ENCODE measurements at regions not wholly inside any gene's neighbourhood (a gene's known extent, or its start where the extent isn't known, plus 50 kb on each side); places are given as distances from the start of the nearest gene placed in this dataset.
"Not testable (repeated sequence)": the region's sequence is repeated elsewhere in the genome, so short reads cannot be mapped to it uniquely, and the experiment has no call there.

DNA sequence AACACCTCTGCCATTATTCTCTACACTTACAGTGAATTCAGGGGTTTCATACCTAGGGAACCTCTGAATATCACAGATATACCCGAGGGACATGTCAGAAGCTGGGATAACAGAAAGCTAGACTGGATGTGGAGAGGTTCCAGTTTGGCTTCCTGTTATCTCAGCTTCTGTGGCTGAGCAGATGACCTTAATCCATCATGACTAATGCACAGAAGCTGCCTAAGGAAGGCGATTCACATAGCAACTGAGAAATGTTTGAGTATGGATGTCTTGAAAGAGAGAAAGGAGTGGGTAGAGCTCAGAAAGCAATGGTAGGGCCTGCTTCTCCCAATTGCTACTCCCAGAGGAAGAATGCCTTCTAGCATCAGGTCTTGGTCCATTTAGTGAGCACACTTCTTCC lies 187.6 kb downstream of the RMST start:
- POLR2A ChIA-PET: no interaction called here

DNA sequence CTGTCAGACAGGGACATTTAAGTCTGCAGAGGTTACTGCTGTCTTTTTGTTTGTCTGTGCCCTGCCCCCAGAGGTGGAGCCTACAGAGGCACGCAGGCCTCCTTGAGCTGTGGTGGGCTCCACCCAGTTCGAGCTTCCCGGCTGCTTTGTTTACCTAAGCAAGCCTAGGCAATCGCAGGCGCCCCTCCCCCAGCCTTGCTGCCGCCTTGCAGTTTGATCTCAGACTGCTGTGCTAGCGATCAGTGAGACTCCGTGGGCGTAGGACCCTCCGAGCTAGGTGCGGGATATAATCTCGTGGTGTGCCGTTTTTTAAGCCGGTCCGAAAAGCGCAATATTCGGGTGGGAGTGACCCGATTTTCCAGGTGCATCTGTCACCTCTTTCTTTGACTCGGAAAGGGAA lies 193.9 kb downstream of the RMST start:
- DNase-seq; ATAC-seq; H3K9me3 Mint-ChIP-seq (ENCODE audit: insufficient read depth); H3K27ac Mint-ChIP-seq; H3K36me3 Mint-ChIP-seq (ENCODE audit: low read depth); H3K4me1 Mint-ChIP-seq (ENCODE audit: low read depth); CTCF ChIA-PET; H3K27me3 Mint-ChIP-seq (ENCODE audit: low read depth); H3K4me3 Mint-ChIP-seq; POLR2A ChIA-PET: not testable (repeated sequence)

More for the DNA sequence above, 187.6 kb downstream of the RMST start:
- Mint-ChIP-seq H3K27me3 (ENCODE audit: low read depth) (no peaks in the 10 kb centered on the region), H3K4me1 (ENCODE audit: low read depth) (no peaks in the 10 kb centered on the region), H3K4me3 (no peak overlapping the region), H3K9me3 (ENCODE audit: insufficient read depth) (no peaks in the 10 kb centered on the region), H3K27ac (no peak overlapping the region), H3K36me3 (ENCODE audit: low read depth) (no peaks in the 10 kb centered on the region)
- ATAC-seq (no peak), DNase-seq (no peak)
- CTCF ChIA-PET: no interaction called here

- Mint-ChIP-seq H3K27ac (no peak overlapping the region), H3K4me1 (ENCODE audit: low read depth) (no peaks in the 10 kb centered on the region)
- POLR2A ChIA-PET: no interaction called here
Observed at GRCh38 chr12:97659117-97659880, 196.7 kb downstream of the RMST start.

DNA sequence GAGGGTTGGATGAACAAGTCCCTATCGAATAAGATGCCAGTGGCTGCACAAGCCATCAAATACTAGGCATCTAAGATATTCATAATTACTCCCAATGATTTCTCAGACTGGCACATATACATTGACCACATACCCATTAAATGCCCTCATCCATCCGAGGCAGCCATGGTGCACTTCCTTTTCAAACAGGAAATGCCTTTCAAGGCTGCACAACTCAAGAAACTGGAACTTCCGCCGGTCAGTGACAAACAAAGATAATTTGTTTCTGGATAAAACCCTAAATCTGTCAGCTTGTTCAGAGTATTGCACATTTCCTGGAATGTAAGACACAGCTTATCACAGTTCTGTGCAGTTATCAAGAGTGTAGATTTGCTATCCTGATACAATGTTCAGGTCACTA lies 203.7 kb downstream of the RMST start:
- H3K4me1 Mint-ChIP-seq (ENCODE audit: low read depth): no peaks in the 10 kb centered on the region
- ATAC-seq (no peak), DNase-seq (no peak)
- H3K4me3 Mint-ChIP-seq: no peak overlapping the region
- no peak overlapping the region for H3K27ac Mint-ChIP-seq
- ChIA-PET CTCF (no interaction called here), POLR2A (no interaction called here)
- no peaks in the 10 kb centered on the region for H3K36me3 Mint-ChIP-seq (ENCODE audit: low read depth)
- H3K27me3 Mint-ChIP-seq (ENCODE audit: low read depth): no peaks in the 10 kb centered on the region
- no peaks in the 10 kb centered on the region for H3K9me3 Mint-ChIP-seq (ENCODE audit: insufficient read depth)

More at GRCh38 chr12:97659117-97659880, 196.7 kb downstream of the RMST start:
- Mint-ChIP-seq H3K4me3 (no peak overlapping the region), H3K9me3 (ENCODE audit: insufficient read depth) (peaks cover 3% of the 10 kb centered on the region), H3K36me3 (ENCODE audit: low read depth) (no peaks in the 10 kb centered on the region), H3K27me3 (ENCODE audit: low read depth) (no peaks in the 10 kb centered on the region)
- ATAC-seq (no peak), DNase-seq (no peak)
- CTCF ChIA-PET: no interaction called here

DNA sequence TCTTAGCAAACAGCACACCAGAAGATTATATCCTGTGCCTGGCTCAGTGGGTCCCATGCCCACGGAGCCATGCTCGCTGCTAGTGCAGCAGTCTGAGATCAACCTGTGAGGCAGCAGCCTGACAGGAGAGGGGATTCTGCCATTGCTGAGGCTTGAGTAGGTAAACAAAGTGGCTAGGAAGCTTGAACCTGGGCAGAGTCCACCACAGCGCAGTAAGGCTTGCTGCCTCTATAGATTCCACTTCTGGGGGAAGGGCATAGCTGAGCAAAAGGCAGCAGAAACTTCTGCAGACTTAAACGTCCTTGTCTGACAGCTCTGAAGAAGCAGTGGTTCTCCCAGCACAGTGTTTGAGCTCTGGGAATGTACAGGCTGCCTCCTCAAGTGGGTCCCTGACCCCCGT lies 210.3 kb downstream of the RMST start:
- Mint-ChIP-seq H3K27me3 (ENCODE audit: low read depth) (no peaks in the 10 kb centered on the region), H3K36me3 (ENCODE audit: low read depth) (no peaks in the 10 kb centered on the region)
- POLR2A ChIA-PET: no interaction called here

DNA sequence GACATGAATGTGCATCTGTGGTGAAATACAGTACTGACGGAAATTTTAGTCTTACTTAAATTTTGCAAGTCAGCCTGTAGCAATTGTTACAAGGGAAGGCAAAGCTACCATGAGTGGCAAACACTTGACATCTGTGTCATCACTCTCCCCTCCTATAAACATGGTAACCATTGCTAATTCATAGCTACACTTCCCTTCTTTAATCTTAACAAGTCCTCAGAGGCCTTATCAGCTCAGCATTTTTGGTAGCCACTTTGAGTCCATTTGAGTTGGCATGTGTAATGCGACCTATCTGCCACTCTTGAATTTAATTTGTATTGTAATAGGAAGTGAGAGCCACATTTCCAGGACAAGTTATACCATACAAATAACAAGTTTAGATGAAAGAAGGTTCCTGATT lies 218.1 kb downstream of the RMST start:
- DNase-seq: no peak
- no peak overlapping the region for H3K4me3 Mint-ChIP-seq
- H3K4me1 Mint-ChIP-seq (ENCODE audit: low read depth): no peaks in the 10 kb centered on the region
- H3K36me3 Mint-ChIP-seq (ENCODE audit: low read depth): no peaks in the 10 kb centered on the region
- POLR2A ChIA-PET: no interaction called here
- no peak overlapping the region for H3K27ac Mint-ChIP-seq
- H3K9me3 Mint-ChIP-seq (ENCODE audit: insufficient read depth): no peaks in the 10 kb centered on the region
- no peak for ATAC-seq
- CTCF ChIA-PET: no interaction called here
- no peaks in the 10 kb centered on the region for H3K27me3 Mint-ChIP-seq (ENCODE audit: low read depth)

More for the DNA sequence above, 210.3 kb downstream of the RMST start:
- no peak overlapping the region for H3K4me3 Mint-ChIP-seq
- CTCF ChIA-PET: no interaction called here
- no peaks in the 10 kb centered on the region for H3K4me1 Mint-ChIP-seq (ENCODE audit: low read depth)
- DNase-seq: no peak
- H3K9me3 Mint-ChIP-seq (ENCODE audit: insufficient read depth): no peaks in the 10 kb centered on the region
- ATAC-seq: no peak
- no peak overlapping the region for H3K27ac Mint-ChIP-seq

- POLR2A ChIA-PET: no interaction called here
- no peak for ATAC-seq
- no peaks in the 10 kb centered on the region for H3K27me3 Mint-ChIP-seq (ENCODE audit: low read depth)
Observed at GRCh38 chr12:97681612-97682504, 219.3 kb downstream of the RMST start.

DNA sequence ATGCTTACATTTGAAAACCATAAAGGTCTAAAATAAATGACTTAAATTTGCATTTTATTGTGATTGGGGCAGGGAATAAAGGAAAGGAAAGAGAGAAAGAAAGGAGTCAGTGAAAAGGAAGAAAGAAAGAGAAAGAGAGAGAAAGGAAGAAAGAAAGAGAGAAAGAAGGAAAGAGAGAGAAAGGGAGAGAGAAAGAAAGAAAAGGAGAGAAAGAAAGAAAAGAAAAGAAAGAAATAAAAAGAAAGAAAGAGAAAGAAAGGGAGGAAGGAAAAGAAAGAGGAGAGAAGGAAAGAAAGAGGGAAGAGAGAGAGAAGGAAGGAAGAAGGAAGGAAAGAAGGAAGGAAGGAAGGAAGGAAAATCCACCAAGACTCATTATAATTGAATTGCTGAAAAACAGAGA lies 222.8 kb downstream of the RMST start:
- Mint-ChIP-seq H3K36me3 (ENCODE audit: low read depth) (no peaks in the 10 kb centered on the region), H3K4me1 (ENCODE audit: low read depth) (no peaks in the 10 kb centered on the region), H3K9me3 (ENCODE audit: insufficient read depth) (no peaks in the 10 kb centered on the region), H3K4me3 (no peak overlapping the region), H3K27ac (no peak overlapping the region), H3K27me3 (ENCODE audit: low read depth) (no peaks in the 10 kb centered on the region)
- no peak for ATAC-seq
- ChIA-PET POLR2A (no interaction called here), CTCF (no interaction called here)
- DNase-seq: no peak

More at GRCh38 chr12:97681612-97682504, 219.3 kb downstream of the RMST start:
- Mint-ChIP-seq H3K9me3 (ENCODE audit: insufficient read depth) (no peaks in the 10 kb centered on the region), H3K27ac (no peak overlapping the region), H3K36me3 (ENCODE audit: low read depth) (no peaks in the 10 kb centered on the region), H3K4me3 (no peak overlapping the region), H3K4me1 (ENCODE audit: low read depth) (no peaks in the 10 kb centered on the region)
- CTCF ChIA-PET: no interaction called here
- no peak for DNase-seq

DNA sequence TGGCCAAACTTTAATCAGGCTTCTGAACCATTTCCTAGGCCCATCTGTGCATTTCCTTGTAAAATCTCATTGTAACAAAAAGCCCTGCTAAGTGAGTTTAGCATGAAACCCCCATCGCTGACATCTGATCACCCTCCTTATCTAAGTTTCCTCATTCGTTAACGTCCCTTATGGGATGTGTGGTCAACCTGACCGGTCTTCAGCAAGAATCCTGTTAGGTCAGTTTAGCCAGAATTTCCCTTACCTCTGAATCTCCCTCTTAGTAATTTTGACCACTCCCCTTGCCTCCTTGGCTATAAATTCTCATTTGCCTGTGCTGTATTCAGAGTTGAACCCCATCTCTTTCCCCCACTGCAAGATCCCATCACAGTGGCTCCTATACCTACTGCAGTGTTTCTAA lies 239.3 kb downstream of the RMST start:
- Mint-ChIP-seq H3K4me1 (ENCODE audit: low read depth) (no peaks in the 10 kb centered on the region), H3K27me3 (ENCODE audit: low read depth) (no peaks in the 10 kb centered on the region), H3K36me3 (ENCODE audit: low read depth) (no peaks in the 10 kb centered on the region), H3K27ac (no peak overlapping the region), H3K4me3 (no peak overlapping the region), H3K9me3 (ENCODE audit: insufficient read depth) (no peaks in the 10 kb centered on the region)
- ChIA-PET CTCF (no interaction called here), POLR2A (no interaction called here)
- no peak for ATAC-seq
- no peak for DNase-seq

DNA sequence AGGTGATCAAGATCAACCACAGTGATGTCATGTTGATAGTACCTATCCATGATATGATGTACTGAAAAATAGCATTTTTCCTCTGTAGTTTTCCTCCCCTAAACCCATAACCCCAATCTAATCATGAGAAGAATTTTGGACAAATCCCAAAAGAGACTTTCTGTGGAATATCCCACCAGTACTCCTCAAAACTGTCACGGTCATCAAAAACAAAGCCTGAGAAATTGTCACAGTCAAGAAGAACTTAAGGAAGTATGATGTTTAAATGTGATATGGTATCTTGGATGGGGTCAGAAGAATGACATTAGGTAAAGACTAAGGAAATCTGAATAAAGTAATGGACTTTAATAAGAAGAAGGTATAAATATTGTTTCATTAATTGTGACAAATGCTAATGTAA lies 248.8 kb downstream of the RMST start:
- ChIA-PET CTCF (no interaction called here), POLR2A (no interaction called here)
- ATAC-seq (no peak), DNase-seq (no peak)
- H3K36me3 Mint-ChIP-seq (ENCODE audit: low read depth): no peaks in the 10 kb centered on the region
- H3K27ac Mint-ChIP-seq: no peak overlapping the region
- no peaks in the 10 kb centered on the region for H3K4me1 Mint-ChIP-seq (ENCODE audit: low read depth)
- H3K27me3 Mint-ChIP-seq (ENCODE audit: low read depth): no peaks in the 10 kb centered on the region
- H3K4me3 Mint-ChIP-seq: no peak overlapping the region
- H3K9me3 Mint-ChIP-seq (ENCODE audit: insufficient read depth): no peaks in the 10 kb centered on the region

DNA sequence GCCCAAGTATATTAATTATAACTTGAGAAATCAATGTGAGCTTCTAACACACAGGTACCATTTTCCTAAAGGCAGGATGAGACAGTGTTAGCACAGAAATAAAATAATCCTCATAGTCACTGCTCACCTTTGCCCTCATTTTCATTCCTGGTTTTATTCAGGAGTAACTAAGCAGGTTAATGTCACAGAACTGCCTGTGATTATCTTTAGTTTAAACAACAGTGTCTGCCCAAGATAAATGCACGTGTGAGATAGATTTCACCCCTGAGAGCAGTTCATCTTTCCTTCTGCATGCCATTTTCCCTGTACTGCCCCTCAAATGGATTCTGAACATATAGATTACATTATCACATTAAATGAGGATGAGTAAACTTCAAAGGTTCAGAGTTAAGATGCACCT lies 250.7 kb downstream of the RMST start:
- no peaks in the 10 kb centered on the region for H3K9me3 Mint-ChIP-seq (ENCODE audit: insufficient read depth)
- no peak for DNase-seq
- H3K27ac Mint-ChIP-seq: no peak overlapping the region
- H3K36me3 Mint-ChIP-seq (ENCODE audit: low read depth): no peaks in the 10 kb centered on the region
- H3K4me3 Mint-ChIP-seq: no peak overlapping the region
- no peaks in the 10 kb centered on the region for H3K27me3 Mint-ChIP-seq (ENCODE audit: low read depth)
- CTCF ChIA-PET: no interaction called here
- POLR2A ChIA-PET: no interaction called here
- H3K4me1 Mint-ChIP-seq (ENCODE audit: low read depth): no peaks in the 10 kb centered on the region
- ATAC-seq: no peak

- no peak for ATAC-seq
- Mint-ChIP-seq H3K4me3 (no peak overlapping the region), H3K27ac (no peak overlapping the region), H3K9me3 (ENCODE audit: insufficient read depth) (peaks cover 2% of the 10 kb centered on the region), H3K4me1 (ENCODE audit: low read depth) (no peaks in the 10 kb centered on the region), H3K27me3 (ENCODE audit: low read depth) (no peaks in the 10 kb centered on the region), H3K36me3 (ENCODE audit: low read depth) (no peaks in the 10 kb centered on the region)
- ChIA-PET CTCF (no interaction called here), POLR2A (no interaction called here)
- DNase-seq: no peak
Observed at GRCh38 chr12:97714107-97714563, 251.5 kb downstream of the RMST start.
